Right lobe of liver (tissue), 4 donors: ENCODE measurements at regions not wholly inside any gene's neighbourhood (a gene's known extent, or its start where the extent isn't known, plus 50 kb on each side); places are given as distances from the start of the nearest gene placed in this dataset.

Experiments used
- CTCF ChIP-seq, 4 donors: fragments of 200-600 bp in 3 of 4; fragments of 450-650 bp in 1 of 4; IDR thresholded peaks; one replicate each; pipeline versions ENCODE4 v1.5.1 to v1.8.0; 2016 to 2022; ENCODE audit warnings: antibody characterized with exemption in 4 of 4, mild to moderate bottlenecking in 2 of 4
- POLR2A ChIP-seq: fragments of 450-650 bp; IDR thresholded peaks from one replicate; pipeline ENCODE4 v1.6.1; 2017; ENCODE audit warnings: antibody characterized with exemption, mild to moderate bottlenecking
- donor health status: DM: no; HTN: no; CAD: no.
- donor health status: DM: no; HTN: no; CAD: no.
- donor health status: DM: no; HTN: yes; CAD: no.

GRCh38 chr3:23084367-23084766 is 118.8 kb upstream of the UBE2E2 start:
- TF ChIP-seq CTCF (IDR thresholded peaks at IDR 0.05) (no peak), POLR2A (no peak)
